Kidney epithelial cell (primary cell): ENCODE measurements at regions not wholly inside any gene's neighbourhood (a gene's known extent, or its start where the extent isn't known, plus 50 kb on each side); places are given as distances from the start of the nearest gene placed in this dataset.
A peak's percentile ranks its signal among the peaks of the same experiment; 100 is the strongest.

ENCODE experiments used
- DNase-seq: peaks from one replicate; pipeline ENCODE4 v3.0.0-alpha.2; 2010; ENCODE audit warnings: low read depth
- H3K27me3 ChIP-seq: 2 replicates; pipeline ENCODE4 v1.6.0; 2011; ENCODE audit warnings: low read length; ENCODE audit not compliant: control insufficient read depth, insufficient read depth
- H3K36me3 ChIP-seq: 2 replicates; pipeline ENCODE4 v1.5.1; 2011; ENCODE audit warnings: low read length; ENCODE audit not compliant: control insufficient read depth, insufficient read depth
- H3K4me3 ChIP-seq: 2 replicates; pipeline ENCODE4 v1.5.1; 2011; ENCODE audit warnings: low read depth, mild to moderate bottlenecking, control low read depth, low read length
- CTCF ChIP-seq: IDR thresholded peaks from 2 replicates; pipeline ENCODE4 v1.5.1; 2011; ENCODE audit warnings: mild to moderate bottlenecking, moderate library complexity, low read length, control low read depth, inconsistent platforms; ENCODE audit not compliant: insufficient read depth, poor library complexity, severe bottlenecking

GRCh38 chr2:82796132-82796531 lies 1662.9 kb downstream of the SUCLG1 start:
- Histone ChIP-seq H3K4me3 (no peak overlapping the region), H3K27me3 (no peaks in the 10 kb centered on the region), H3K36me3 (no peaks in the 10 kb centered on the region)
- no peak for DNase-seq
- TF ChIP-seq CTCF, result no peak

GRCh38 chr2:82795446-82795845 lies 1663.6 kb downstream of the SUCLG1 start:
- no peaks in the 10 kb centered on the region for H3K27me3 ChIP-seq
- DNase-seq, result peak; percentile 32
- no peaks in the 10 kb centered on the region for H3K36me3 ChIP-seq
- H3K4me3 ChIP-seq, result no peak overlapping the region
- no peak for TF ChIP-seq CTCF

- Histone ChIP-seq H3K36me3 (no peaks in the 10 kb centered on the region), H3K27me3 (no peaks in the 10 kb centered on the region), H3K4me3 (no peak overlapping the region)
- DNase-seq, result no peak
- no peak for TF ChIP-seq CTCF
These were observed 1665.2 kb downstream of the SUCLG1 start for GRCh38 chr2:82793711-82794435.

GRCh38 chr2:82792316-82792715 lies 1666.8 kb downstream of the SUCLG1 start:
- H3K4me3 ChIP-seq, result no peak overlapping the region
- H3K27me3 ChIP-seq, result no peaks in the 10 kb centered on the region
- TF ChIP-seq CTCF, result no peak
- H3K36me3 ChIP-seq, result no peaks in the 10 kb centered on the region
- no peak for DNase-seq

- Histone ChIP-seq H3K36me3 (no peaks in the 10 kb centered on the region), H3K27me3 (no peaks in the 10 kb centered on the region), H3K4me3 (no peak overlapping the region)
- DNase-seq, result peak; percentile 25
- no peak for TF ChIP-seq CTCF
These were observed 1668.7 kb downstream of the SUCLG1 start for GRCh38 chr2:82790206-82791021.
